ENCODE measurements at regions not wholly inside any gene's neighbourhood (a gene's known extent, or its start where the extent isn't known, plus 50 kb on each side); places are given as distances from the start of the nearest gene placed in this dataset.

DNA sequence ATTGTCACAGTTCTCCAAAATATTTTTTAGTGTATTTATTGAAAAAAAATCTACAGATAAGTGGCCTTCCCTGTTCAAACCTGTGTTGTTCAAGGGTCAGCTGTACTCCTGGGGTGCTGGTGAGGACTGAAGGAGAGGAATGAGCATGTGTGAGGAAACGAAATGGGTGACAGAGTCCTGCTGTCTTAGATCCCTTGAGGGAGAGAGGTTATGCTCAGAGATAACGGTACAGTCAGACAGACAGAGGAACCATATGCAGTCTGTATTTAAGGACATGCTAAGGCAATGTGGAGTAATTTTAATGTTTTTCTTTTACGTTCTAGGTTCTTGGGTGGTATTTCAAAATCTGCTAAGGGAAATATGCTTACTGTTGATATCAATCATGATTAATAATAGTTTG lies 352.9 kb upstream of the RGS6 start:
- FAIRE-seq (no peak), DNase-seq (no peak)
- H3K9ac ChIP-seq (ENCODE audit: low read length in 3 of 3) = no peak overlapping the region
- no peak overlapping the region for H3K27ac ChIP-seq (ENCODE audit: low read depth in 2 of 2, low read length in 2 of 2)
- no peaks in the 10 kb centered on the region for H3K9me3 ChIP-seq (ENCODE audit: control insufficient read depth in 2 of 3, insufficient read depth in 1 of 3, low read length in 3 of 3)
- H3K4me3 ChIP-seq (ENCODE audit: low read length in 3 of 3) = no peak overlapping the region
- no peaks in the 10 kb centered on the region for H3K36me3 ChIP-seq (ENCODE audit: control insufficient read depth in 2 of 3, insufficient read depth in 3 of 3, low read length in 3 of 3)
- intact Hi-C loops (cut with DNase I) = no loop called here
- TF ChIP-seq, protein P1, sequence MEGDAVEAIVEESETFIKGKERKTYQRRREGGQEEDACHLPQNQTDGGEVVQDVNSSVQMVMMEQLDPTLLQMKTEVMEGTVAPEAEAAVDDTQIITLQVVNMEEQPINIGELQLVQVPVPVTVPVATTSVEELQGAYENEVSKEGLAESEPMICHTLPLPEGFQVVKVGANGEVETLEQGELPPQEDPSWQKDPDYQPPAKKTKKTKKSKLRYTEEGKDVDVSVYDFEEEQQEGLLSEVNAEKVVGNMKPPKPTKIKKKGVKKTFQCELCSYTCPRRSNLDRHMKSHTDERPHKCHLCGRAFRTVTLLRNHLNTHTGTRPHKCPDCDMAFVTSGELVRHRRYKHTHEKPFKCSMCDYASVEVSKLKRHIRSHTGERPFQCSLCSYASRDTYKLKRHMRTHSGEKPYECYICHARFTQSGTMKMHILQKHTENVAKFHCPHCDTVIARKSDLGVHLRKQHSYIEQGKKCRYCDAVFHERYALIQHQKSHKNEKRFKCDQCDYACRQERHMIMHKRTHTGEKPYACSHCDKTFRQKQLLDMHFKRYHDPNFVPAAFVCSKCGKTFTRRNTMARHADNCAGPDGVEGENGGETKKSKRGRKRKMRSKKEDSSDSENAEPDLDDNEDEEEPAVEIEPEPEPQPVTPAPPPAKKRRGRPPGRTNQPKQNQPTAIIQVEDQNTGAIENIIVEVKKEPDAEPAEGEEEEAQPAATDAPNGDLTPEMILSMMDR (IDR thresholded peaks at IDR 0.05; ENCODE audit: borderline replicate concordance, extremely low read depth, insufficient read depth) = no peak
- H3K27me3 ChIP-seq (ENCODE audit: control insufficient read depth, insufficient read depth, low read length) = no peaks in the 10 kb centered on the region
- H3K4me1 ChIP-seq (ENCODE audit: control insufficient read depth in 2 of 3, insufficient read depth in 2 of 3, low read depth in 1 of 3, low read length in 3 of 3) = no peaks in the 10 kb centered on the region

DNA sequence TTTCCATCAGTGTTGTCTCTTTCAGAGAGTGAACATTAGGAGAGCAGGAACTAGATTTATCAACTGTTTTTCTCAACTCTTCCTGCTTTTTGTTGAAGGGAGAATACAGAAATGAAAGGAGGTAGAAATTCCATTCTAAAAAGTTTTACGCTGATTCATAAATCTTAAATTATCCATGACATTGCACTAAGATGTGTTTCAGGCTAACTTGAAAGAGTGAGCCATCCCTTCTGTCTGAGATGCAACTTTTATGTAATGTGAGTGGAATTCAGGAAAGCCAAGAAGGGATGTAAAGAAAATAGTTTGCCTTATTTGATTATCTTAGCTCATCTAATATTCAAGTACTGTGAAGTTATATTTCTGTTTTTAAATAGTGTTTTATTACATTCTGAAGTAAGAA lies 349.5 kb upstream of the RGS6 start:
- Histone ChIP-seq H3K4me3 (ENCODE audit: low read length in 3 of 3) (no peak overlapping the region), H3K9ac (ENCODE audit: low read length in 3 of 3) (no peak overlapping the region), H3K9me3 (ENCODE audit: control insufficient read depth in 2 of 3, insufficient read depth in 1 of 3, low read length in 3 of 3) (no peaks in the 10 kb centered on the region), H3K36me3 (ENCODE audit: control insufficient read depth in 2 of 3, insufficient read depth in 3 of 3, low read length in 3 of 3) (no peaks in the 10 kb centered on the region), H3K27me3 (ENCODE audit: control insufficient read depth, insufficient read depth, low read length) (no peaks in the 10 kb centered on the region), H3K4me1 (ENCODE audit: control insufficient read depth in 2 of 3, insufficient read depth in 2 of 3, low read depth in 1 of 3, low read length in 3 of 3) (peaks cover 0 to 2% (median 0%) of the 10 kb centered on the region in 3 donors), H3K27ac (ENCODE audit: low read depth in 2 of 2, low read length in 2 of 2) (no peak overlapping the region)
- intact Hi-C loops (cut with DNase I) = no loop called here
- DNase-seq = peak in 1 of 5 donors; percentile 24
- TF ChIP-seq, protein P1 (IDR thresholded peaks at IDR 0.05; ENCODE audit: borderline replicate concordance, extremely low read depth, insufficient read depth) = no peak
- FAIRE-seq = no peak

DNA sequence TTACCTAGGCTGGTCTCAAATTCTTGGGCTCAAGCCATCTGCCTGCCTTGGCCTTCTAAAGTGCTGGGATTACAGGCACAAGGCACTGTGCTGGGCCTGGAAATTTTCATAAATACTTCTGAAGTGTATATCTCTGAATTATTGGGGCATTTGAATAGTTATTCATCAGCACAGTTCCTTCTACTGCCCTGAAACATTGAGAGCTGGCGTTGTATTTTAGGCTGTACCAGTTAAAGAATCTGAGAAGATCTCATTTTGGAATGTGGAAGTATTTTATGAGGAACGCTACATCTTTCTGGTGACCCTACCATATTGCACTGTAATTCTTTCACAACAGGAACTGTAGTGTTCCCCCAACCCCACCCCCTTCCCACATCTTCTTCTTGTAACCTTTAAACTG lies 349.0 kb upstream of the RGS6 start:
- FAIRE-seq (no peak), DNase-seq (no peak)
- no peak overlapping the region for H3K4me3 ChIP-seq (ENCODE audit: low read length in 3 of 3)
- no peaks in the 10 kb centered on the region for H3K36me3 ChIP-seq (ENCODE audit: control insufficient read depth in 2 of 3, insufficient read depth in 3 of 3, low read length in 3 of 3)
- TF ChIP-seq, protein P1 (IDR thresholded peaks at IDR 0.05; ENCODE audit: borderline replicate concordance, extremely low read depth, insufficient read depth) = no peak
- no peaks in the 10 kb centered on the region for H3K27me3 ChIP-seq (ENCODE audit: control insufficient read depth, insufficient read depth, low read length)
- intact Hi-C loops (cut with DNase I) = no loop called here
- H3K27ac ChIP-seq (ENCODE audit: low read depth in 2 of 2, low read length in 2 of 2) = no peak overlapping the region
- H3K4me1 ChIP-seq (ENCODE audit: control insufficient read depth in 2 of 3, insufficient read depth in 2 of 3, low read depth in 1 of 3, low read length in 3 of 3) = peaks cover 0 to 2% (median 0%) of the 10 kb centered on the region in 3 donors
- no peak overlapping the region for H3K9ac ChIP-seq (ENCODE audit: low read length in 3 of 3)
- H3K9me3 ChIP-seq (ENCODE audit: control insufficient read depth in 2 of 3, insufficient read depth in 1 of 3, low read length in 3 of 3) = no peaks in the 10 kb centered on the region

DNA sequence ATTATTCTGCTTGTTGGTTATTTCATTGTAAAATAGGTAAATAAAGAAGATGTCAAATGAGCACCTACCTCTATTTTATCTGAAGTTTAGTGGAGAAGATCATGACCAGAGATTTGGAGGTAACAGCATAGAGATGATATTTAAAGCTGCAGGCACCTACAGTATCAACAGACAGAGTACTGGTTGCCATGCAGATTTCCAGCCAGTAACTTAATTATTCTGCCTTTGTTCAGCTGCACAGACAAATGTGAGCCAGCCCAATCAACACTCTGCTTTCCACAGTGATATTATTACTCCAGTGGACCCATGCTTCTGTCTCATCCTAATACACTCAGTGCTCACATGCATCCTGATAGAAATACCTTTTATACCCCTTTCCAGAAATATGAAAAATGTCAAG lies 348.5 kb upstream of the RGS6 start:
- Histone ChIP-seq H3K9ac (ENCODE audit: low read length in 3 of 3) (no peak overlapping the region), H3K4me1 (ENCODE audit: control insufficient read depth in 2 of 3, insufficient read depth in 2 of 3, low read depth in 1 of 3, low read length in 3 of 3) (peaks cover 0 to 2% (median 0%) of the 10 kb centered on the region in 3 donors), H3K27me3 (ENCODE audit: control insufficient read depth, insufficient read depth, low read length) (no peaks in the 10 kb centered on the region), H3K36me3 (ENCODE audit: control insufficient read depth in 2 of 3, insufficient read depth in 3 of 3, low read length in 3 of 3) (no peaks in the 10 kb centered on the region), H3K9me3 (ENCODE audit: control insufficient read depth in 2 of 3, insufficient read depth in 1 of 3, low read length in 3 of 3) (no peaks in the 10 kb centered on the region), H3K4me3 (ENCODE audit: low read length in 3 of 3) (no peak overlapping the region), H3K27ac (ENCODE audit: low read depth in 2 of 2, low read length in 2 of 2) (no peak overlapping the region)
- FAIRE-seq (no peak), DNase-seq (no peak)
- intact Hi-C loops (cut with DNase I) = no loop called here
- TF ChIP-seq, protein P1 (IDR thresholded peaks at IDR 0.05; ENCODE audit: borderline replicate concordance, extremely low read depth, insufficient read depth) = no peak

All from kidney (tissue), 13 donors.